KBM-7 (cell line): ENCODE measurements at regions not wholly inside any gene's neighbourhood (a gene's known extent, or its start where the extent isn't known, plus 50 kb on each side); places are given as distances from the start of the nearest gene placed in this dataset.

Experiments
- DNase-seq: peaks from one replicate; pipeline ENCODE4 v3.0.0-alpha.2; 2015
- in situ Hi-C: fragments of 300-500 bp; cut with MboI; formaldehyde crosslinking; loops from 2 replicates; pipeline ENCODE4 v1.14.3; 2020; ENCODE audit warnings: low sequenced_read_pairs, low pct_unique_long_range_greater_than_20kb, mixed read lengths

DNA sequence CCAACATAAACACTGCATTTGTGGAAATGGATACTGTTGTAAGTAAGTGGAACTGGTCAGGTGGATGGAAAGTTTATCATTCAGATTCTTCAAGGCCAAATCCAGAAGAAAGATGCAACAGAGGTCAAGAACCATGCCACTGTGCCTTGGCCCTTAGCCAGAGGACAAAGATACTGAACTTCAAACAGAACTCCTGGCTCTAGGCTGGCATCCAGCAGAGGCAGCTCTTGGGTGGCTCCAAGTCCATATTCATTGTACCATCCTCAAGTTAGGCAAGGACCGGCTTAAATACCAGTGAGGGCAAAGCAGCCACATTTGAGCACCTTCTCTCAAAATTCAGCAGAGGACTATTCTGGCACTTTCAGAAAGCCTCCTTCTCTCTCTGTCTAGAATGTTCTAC lies 53.2 kb downstream of the DNAAF9 start:
- no peak for DNase-seq
- in situ Hi-C loops: no loop called here

DNA sequence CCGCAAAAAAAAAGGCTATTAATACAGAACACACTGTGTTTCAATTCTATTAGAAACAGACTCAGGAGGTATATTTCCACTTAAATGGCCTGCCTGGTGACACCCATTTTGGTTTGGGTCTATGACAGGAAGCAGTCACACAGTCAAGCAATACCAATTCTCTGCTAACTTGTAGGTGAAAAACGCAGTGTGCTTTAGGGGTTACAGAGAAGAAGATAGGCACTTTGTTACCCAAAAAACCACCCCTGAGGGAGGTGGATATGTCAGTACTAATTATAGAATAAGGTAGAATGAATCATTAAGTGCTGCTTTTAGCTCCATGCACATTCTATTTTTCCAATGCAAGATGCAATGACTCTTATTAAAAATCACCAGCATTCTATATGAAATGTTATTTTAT lies 53.8 kb downstream of the DNAAF9 start:
- no peak for DNase-seq
- in situ Hi-C loops: no loop called here

DNA sequence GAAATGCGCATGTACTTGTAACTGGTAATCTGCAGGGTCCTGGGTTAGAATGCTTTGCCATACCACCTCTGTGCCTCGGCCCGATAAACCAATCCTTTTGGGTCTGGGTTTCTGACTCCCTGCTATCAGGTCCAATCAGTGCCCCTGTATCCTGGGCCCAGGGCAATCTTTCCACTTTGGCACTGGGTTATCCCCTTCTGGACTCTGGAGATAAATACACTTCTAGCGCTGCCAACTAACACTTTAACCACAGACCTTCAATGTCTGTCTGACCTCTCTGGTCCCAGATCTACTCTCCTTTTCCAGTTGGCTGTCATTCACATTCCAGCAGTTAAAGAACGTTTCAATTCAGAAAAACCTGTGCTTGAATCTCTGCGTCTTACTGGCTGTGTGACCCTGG lies 55.3 kb downstream of the DNAAF9 start:
- in situ Hi-C loops: no loop called here
- no peak for DNase-seq

DNA sequence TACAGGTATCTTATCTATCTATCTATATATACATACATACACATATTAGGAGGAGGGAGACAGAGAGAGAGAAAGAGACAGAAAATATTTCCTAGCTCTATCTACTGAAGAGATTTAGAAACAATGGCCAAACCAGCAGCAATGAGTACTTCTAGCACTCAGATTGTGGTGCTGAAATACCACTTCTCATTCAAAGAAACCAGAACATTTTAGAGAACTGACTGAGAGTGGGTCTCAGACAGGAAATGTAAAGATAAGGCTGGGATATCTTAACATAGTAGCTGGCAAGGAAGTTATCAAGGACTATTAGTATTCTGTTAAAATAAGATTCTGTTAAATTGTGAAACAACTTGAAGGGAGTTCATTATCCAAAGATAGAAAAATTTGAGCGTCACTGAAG lies 57.0 kb downstream of the DNAAF9 start:
- in situ Hi-C loops: no loop called here
- DNase-seq: peak; percentile 21

DNA sequence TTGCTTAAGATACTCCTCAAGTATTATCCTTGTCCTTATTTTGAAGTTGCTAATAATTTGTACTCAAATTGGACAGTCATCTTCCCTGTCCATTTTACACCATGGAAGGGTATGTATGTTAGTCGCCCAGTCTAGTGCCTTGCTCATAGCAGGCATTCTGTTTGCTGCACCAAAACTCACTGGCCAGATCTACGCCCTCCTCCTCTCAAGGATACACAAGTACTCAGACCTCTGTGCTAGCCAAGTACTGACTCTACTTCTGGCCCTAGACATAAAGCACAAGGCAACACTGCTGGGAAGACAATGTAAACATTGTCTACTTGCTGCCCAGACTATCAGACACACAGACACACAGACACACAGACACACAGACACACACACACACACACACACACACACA lies 57.7 kb downstream of the DNAAF9 start:
- in situ Hi-C loops: no loop called here
- DNase-seq: no peak

GRCh38 chr20:3342766-3343165 lies 64.7 kb downstream of the DNAAF9 start:
- in situ Hi-C loops: no loop called here
- DNase-seq: no peak

DNA sequence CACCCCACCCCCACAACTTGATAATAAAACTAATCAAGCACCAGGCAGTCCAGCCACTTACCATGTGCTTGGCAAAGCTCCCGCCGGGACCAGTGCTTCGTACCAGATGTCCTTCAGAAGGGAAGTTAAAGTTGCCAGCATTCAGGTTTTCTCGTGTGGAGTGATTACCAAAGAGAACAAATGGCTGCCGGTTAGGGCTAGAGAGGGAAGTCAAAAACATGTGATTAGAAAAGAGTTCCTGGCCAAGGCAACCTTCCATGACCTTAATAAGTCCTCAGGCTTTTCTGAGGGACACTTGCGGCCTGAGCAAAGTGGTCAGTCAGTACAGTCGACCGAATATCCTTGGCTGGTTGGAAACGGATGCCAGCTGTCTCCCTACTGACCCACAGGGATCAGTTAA lies 67.0 kb downstream of the DNAAF9 start:
- no peak for DNase-seq
- in situ Hi-C loops: no loop called here

DNA sequence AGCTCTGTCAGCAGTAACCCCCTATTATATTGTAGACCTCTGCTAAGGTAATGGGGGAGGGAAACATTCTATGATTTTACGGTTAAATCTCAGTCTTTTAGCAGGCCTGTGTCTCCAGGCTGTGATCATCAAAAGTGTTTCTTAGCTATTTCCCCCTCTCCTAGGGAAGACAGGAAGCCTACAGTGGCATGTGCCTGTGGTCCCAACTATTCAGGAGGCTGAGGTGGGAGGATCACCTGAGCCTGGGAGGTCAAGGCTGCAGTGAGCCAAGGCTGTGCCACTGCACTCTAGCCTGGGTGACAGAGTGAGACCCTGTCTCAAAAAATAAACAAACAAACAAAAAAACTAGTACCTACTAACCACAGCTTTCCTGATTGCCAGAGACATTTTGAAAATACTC lies 67.9 kb downstream of the DNAAF9 start:
- in situ Hi-C loops: no loop called here
- DNase-seq: no peak

DNA sequence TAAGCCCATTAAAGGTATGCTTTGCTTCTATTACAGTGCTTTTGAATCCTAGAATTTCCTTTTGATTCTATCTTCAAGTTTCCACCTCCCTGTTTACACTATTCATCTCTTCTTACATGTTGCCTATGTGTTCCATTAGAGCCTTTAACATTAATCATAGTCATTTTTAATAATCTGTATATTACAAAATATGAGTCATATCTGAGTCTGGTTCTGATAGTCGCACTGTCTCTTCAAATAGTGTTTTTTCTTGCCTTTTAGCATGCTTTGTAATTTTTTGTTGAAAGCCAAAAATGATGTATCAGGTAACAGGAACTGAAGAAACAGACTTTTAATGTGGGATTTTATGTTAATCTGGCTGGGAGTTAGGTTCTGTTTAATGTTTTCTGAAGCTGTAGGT lies 68.4 kb downstream of the DNAAF9 start:
- in situ Hi-C loops: no loop called here
- no peak for DNase-seq

DNA sequence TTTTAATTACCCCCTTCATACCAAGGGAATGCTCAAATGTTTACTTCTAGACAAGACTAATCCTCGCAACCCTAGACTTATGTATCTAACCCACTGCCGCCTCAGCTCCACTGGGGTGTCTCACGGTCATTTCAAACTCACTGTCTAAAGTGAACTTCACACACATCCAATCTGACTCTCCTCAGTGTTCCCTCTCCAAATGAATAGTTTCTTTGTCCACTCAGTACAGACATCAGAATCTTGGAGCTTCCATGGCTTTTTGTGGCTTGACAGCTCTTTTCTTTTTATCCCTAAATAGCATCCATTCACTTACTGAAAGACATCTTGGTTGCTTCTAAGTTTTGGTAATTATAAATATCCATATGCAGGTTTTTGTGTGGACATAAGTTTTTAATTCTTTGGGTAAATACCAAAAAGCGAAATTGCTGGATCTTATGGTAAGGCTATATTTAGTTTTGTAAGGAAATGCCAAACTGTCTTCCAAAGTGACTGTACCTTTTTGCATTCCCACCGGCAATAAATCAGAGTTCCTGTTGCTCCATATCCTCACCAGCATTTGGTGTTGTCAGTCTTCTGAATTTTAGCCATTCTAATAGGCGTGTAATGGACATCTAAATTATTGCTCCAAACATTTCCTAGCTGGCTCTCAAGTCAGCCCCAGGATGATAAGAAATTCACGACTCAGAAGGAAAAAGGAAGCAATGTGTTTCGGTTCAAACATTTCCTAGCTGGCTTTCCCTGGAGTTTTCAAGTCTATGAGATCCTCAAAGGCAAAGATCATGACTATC lies 73.1 kb downstream of the DNAAF9 start:
- in situ Hi-C loops: no loop called here
- DNase-seq: no peak

DNA sequence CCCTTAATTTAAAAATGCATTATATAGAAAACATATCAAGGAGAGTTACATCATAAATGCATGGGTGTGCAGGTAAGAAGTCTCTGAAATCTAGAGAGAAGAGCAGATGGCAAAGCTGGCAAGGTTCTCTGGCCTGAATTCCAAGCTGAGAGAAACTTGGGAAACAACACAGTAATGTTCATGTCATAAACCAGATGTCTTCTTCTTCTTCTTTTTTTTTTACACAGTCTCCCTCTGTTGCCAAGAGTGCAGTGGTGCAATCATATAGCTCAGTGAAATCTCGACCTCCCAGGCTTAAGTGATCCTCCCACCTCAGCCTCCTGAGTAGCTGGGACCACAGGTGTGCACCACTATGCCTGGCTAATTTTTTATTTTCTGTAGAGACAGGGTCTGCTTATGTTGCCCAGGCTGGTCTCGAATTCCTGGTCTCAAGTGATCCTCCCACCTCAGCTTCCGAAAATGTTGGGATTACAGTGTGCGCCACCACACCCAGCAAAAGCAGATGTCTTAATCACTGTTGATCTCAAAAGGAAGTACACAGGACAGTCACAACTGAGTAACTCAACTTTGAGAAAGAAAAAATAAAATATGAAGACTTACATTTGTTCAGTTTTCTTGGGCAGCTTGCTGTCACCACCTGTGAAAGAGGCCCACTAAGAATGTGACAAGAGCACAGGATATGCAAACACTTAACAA lies 77.3 kb downstream of the DNAAF9 start:
- in situ Hi-C loops: no loop called here
- peak; percentile 38 for DNase-seq

GRCh38 chr20:3328501-3328900 lies 79.0 kb downstream of the DNAAF9 start:
- in situ Hi-C loops: no loop called here

DNA sequence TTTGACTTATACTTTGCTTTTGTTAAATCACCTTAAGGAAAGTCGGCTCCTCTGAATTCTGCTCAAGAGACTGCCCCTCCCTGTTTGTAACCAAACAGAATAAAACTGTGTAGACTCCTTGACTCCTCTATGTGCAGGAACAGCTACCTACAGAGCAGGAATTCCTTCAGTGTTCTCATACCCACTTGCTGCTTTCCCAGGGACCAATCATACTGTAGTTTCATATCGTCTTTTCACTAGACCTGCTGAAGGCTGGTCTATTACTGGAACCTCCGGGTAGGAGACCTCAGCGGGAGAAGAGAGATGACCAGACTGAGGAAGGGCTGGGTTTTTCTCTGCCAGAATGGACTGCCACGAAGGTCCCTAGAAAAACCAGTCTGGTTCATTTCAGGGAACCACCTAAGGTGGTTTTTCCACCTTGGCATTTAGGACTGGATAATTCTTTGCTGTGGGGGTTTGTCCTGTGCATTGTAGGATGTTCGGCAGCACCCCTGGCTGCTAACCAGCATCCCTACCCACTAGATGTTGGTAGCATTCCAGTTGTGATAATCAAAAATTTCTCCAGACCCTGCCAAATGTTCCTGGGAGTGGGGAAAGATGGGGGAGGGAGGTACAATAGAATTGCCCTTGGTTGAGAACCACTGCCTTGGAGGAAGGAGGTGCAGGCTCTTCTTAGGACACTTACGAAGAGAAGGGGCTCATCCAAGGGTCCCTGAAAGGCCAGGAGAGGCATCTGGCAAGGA lies 80.5 kb downstream of the DNAAF9 start:
- in situ Hi-C loops: no loop called here

More at GRCh38 chr20:3328501-3328900, 79.0 kb downstream of the DNAAF9 start:
- no peak for DNase-seq

DNA sequence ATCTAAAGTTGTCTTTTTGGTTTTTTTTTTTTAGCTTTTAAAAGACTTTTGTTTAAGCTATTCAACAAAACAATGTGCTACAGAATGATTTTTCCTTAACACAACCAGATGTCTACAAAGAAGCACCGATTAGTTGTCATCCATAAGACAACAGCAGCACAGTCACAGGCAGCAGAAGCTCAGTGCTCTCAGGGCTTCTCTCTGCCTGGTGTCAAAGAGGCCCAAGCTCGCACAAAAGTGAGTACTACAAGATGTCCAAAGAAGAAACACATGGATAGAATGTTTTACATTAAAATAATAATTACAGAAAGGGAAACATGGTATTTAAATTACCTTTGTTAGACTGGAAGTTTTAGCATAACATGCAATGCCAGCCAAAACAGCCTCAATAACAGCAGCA lies 81.6 kb downstream of the DNAAF9 start:
- DNase-seq: no peak
- in situ Hi-C loops: no loop called here

More for the DNA sequence above, 80.5 kb downstream of the DNAAF9 start:
- no peak for DNase-seq

DNA sequence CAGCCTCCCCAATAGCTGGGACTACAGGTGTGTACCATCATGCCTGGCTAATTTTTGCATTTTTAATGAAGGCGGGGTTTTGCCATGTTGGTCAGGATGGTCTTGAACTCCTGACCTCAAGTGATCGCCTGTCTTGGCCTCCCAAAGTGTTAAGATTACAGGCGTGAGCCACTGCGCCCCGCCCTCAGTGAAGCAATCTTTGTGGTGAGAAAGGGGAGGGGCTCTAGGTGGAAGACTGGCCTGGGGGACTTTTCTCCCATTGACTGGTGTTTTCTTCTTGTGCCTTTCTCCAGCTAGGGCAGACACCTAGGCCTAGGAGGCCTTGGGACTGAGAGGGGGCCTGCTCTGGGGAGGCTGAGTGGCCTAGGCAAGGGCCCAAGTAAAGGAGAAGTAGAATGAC lies 84.1 kb downstream of the DNAAF9 start:
- DNase-seq: peak; percentile 41

DNA sequence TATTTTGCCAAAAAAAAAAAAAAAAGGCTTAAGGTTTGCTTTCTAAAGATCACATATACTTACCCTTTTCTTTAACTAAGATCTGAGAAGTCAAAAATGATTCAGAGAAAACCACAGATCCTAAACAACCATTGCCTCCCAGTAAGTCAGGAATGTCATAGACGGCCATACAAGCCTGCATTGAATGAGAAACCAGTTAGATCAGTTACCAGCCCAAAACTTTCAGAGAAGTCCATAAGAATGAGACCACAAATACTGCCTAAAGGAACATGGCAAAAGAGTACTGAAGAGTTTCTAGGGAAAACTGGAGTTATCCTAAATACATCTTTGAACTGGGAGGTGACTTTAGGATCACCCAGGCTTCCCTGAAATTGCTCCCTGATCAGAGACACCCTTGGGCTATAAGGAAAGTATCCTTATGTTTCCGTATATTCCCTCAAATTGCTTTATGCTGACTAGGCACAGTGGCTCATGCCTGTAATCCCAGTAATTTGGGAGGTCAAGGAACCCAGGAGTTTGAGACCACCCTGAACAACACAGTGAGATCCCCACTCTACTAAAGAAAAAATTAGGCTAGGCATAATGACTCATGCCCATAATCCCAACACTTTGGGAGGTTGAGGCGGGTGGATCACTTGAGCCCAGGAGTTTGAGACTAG lies 79.4 kb upstream of the SLC4A11 start:
- in situ Hi-C loops: no loop called here

More for the DNA sequence above, 84.1 kb downstream of the DNAAF9 start:
- in situ Hi-C loops: no loop called here

GRCh38 chr20:3316136-3316535 lies 77.1 kb upstream of the SLC4A11 start:
- in situ Hi-C loops: no loop called here
- DNase-seq: no peak

More for the DNA sequence above, 79.4 kb upstream of the SLC4A11 start:
- DNase-seq: no peak

DNA sequence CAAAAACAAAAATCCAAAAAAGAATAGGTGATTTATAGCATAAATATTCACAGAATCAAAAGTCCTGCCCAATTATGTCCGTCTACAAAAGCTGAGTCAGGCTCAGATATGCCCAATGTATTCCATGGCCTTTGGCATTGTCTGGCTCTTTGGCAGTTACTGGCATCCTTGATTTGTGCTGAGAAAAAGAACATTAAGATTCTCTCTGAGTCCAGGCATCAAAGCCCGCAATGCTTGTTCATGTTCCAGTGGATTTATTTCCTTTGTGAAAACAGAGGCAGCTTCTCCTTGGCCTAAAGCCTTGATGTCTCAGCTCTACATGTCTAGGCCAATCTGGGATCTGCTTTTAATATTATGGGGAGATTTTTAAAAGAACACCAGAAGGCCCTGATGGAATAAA lies 76.1 kb upstream of the SLC4A11 start:
- DNase-seq: no peak
- in situ Hi-C loops: no loop called here

- in situ Hi-C loops: no loop called here
- DNase-seq: no peak
Observed at GRCh38 chr20:3314391-3314790, 75.4 kb upstream of the SLC4A11 start.

GRCh38 chr20:3313683-3314065 lies 74.7 kb upstream of the SLC4A11 start:
- peak; percentile 18 for DNase-seq
- in situ Hi-C loops: no loop called here
